Spleen (tissue), 7 donors: ENCODE measurements at regions not wholly inside any gene's neighbourhood (a gene's known extent, or its start where the extent isn't known, plus 50 kb on each side); places are given as distances from the start of the nearest gene placed in this dataset.

ENCODE experiments used
- POLR2A ChIP-seq, 3 donors: fragments of 450-650 bp; IDR thresholded peaks; one replicate each; pipeline ENCODE4 v1.5.1; 2017; ENCODE audit warnings: antibody characterized with exemption in 3 of 3, mild to moderate bottlenecking in 1 of 3
- POLR2AphosphoS5 ChIP-seq, 3 donors: sonication (generic); formaldehyde crosslinking; IDR thresholded peaks; one replicate each; pipeline ENCODE4 v1.5.1; 2017; ENCODE audit warnings: antibody characterized with exemption in 3 of 3
- TF ChIP-seq, protein P1 (sequence below), 11 experiments: fragments of 200-600 bp in 7 of 11; fragments of 450-650 bp in 4 of 11; sonication (generic) in 4 of 11; IDR thresholded peaks in 8 of 11; conservative IDR thresholded peaks in 3 of 11; 1 replicate in 7 of 11; 2 replicates in 4 of 11; pipeline versions ENCODE4 v1.4.0 to v1.8.0; 2016 to 2021; ENCODE audit warnings: antibody characterized with exemption in 11 of 11, inconsistent platforms in 4 of 11, mild to moderate bottlenecking in 1 of 11
- donor health status: DM: no; HTN: no; CAD: no; lungs with moderate emphysema.
- donor health status: DM: no; HTN: no; CAD: no.
- donor health status: DM: no; HTN: no; CAD: no.

DNA sequence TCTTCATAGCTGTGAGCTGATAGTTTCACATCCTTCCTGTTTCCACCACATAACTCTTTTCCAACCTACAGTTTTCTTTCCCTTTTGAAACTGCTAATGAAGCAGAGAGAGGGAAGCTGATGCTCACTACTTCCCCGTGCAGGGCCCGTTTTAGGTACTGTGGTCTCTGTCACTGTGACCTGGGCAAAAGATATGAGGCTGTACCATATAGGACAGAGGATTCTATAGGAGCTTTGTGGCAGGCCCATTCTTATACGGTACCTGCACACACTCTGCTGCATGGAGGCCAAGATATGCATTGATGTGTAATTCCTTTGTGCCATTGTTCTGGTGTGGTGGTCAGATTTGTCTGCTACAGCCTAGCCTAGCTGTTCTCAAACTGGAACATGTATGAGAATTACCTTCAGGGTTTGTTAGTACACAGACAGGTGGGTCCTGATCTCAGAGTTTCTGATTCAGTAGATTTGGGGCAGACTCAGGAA lies 577.3 kb downstream of the LMO7 start:
- TF ChIP-seq, protein P1, sequence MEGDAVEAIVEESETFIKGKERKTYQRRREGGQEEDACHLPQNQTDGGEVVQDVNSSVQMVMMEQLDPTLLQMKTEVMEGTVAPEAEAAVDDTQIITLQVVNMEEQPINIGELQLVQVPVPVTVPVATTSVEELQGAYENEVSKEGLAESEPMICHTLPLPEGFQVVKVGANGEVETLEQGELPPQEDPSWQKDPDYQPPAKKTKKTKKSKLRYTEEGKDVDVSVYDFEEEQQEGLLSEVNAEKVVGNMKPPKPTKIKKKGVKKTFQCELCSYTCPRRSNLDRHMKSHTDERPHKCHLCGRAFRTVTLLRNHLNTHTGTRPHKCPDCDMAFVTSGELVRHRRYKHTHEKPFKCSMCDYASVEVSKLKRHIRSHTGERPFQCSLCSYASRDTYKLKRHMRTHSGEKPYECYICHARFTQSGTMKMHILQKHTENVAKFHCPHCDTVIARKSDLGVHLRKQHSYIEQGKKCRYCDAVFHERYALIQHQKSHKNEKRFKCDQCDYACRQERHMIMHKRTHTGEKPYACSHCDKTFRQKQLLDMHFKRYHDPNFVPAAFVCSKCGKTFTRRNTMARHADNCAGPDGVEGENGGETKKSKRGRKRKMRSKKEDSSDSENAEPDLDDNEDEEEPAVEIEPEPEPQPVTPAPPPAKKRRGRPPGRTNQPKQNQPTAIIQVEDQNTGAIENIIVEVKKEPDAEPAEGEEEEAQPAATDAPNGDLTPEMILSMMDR (IDR thresholded peaks at IDR 0.05 in 8 of 11, conservative IDR thresholded peaks at IDR 0.05 in 3 of 11), result no peak
- TF ChIP-seq POLR2A (IDR thresholded peaks at IDR 0.05) (no peak), POLR2AphosphoS5 (IDR thresholded peaks at IDR 0.05) (no peak)
